ENCODE measurements at regions not wholly inside any gene's neighbourhood (a gene's known extent, or its start where the extent isn't known, plus 50 kb on each side); places are given as distances from the start of the nearest gene placed in this dataset.
"Not testable (repeated sequence)": the region's sequence is repeated elsewhere in the genome, so short reads cannot be mapped to it uniquely, and the experiment has no call there.

DNA sequence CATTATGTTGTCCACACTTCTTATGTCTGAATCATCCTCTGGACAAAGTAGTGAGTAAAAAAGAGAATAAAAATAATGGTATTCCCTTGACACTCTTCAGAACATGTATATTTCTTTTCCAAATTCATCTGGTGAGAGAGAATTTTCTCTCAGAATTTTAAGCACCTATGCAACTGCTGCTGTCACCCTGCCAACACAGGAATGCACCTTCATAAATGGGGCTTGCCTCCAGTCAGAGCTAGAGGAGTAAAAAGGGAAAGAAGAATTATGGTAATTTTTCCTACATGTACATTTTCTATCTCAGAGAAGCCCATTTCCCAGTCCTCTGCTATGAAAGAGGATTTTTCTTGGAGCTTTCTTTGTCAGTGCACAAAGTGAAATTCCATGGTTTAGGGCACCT lies 92.2 kb upstream of the ALCAM start:
- no peak for DNase-seq (ENCODE audit: low read depth in 2 of 2)

- DNase-seq (ENCODE audit: low read depth in 2 of 2): peak; percentile 23 to 24
Observed at GRCh38 chr3:105274958-105275357, 91.8 kb upstream of the ALCAM start.

- no peak for DNase-seq (ENCODE audit: low read depth in 2 of 2)
Observed at GRCh38 chr3:105277656-105278055, 89.1 kb upstream of the ALCAM start.

GRCh38 chr3:105278688-105279087 lies 88.0 kb upstream of the ALCAM start:
- no peak for DNase-seq (ENCODE audit: low read depth in 2 of 2)

DNA sequence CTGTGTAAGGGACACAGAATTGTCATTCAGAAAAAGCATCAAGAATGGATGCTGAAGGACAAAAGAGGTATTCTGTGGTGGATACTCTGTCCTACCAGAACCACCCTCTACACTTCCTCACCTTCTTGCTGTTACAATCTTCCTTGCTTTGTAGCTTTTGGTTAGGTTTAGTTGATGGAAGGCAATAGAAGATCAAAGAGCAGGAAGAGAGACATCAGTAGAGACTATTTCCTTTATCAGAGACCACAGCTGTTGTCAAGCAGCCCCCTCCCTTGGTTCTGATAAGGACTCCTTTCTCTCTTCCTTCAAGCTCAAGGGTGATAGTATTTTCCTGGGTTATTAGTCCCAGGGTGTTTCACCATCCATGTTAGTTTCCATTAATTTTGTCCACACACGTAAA lies 84.7 kb upstream of the ALCAM start:
- DNase-seq (ENCODE audit: low read depth in 2 of 2): no peak

- no peak for DNase-seq (ENCODE audit: low read depth in 2 of 2)
Observed at GRCh38 chr3:105284876-105285275, 81.8 kb upstream of the ALCAM start.

GRCh38 chr3:105285653-105286241 lies 81.0 kb upstream of the ALCAM start:
- DNase-seq (ENCODE audit: low read depth in 2 of 2): no peak

DNA sequence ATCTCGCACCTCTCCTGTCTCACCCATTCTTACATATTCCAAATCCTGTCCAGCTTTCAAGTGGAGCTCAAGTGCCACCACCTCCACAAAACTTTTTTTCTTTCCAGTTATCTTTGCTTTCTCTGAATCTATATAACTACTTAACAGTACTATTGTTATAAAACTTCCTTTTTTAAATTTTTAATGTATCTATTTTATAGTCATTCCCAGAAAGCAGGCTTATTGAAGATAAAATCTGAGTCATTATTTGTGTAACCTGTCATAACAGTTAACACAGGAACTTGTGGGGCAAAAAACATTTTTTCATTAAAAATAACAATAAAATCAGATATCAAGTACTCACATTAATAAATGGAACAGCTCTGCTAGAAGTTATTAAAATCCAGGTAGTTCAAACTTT lies 73.3 kb upstream of the ALCAM start:
- no peak for DNase-seq (ENCODE audit: low read depth in 2 of 2)

- DNase-seq (ENCODE audit: low read depth in 2 of 2): not testable (repeated sequence)
Observed at GRCh38 chr3:105296182-105296822, 70.4 kb upstream of the ALCAM start.

- DNase-seq (ENCODE audit: low read depth in 2 of 2): peak; percentile 15 to 28
Observed at GRCh38 chr3:105304487-105304886, 62.2 kb upstream of the ALCAM start.

DNA sequence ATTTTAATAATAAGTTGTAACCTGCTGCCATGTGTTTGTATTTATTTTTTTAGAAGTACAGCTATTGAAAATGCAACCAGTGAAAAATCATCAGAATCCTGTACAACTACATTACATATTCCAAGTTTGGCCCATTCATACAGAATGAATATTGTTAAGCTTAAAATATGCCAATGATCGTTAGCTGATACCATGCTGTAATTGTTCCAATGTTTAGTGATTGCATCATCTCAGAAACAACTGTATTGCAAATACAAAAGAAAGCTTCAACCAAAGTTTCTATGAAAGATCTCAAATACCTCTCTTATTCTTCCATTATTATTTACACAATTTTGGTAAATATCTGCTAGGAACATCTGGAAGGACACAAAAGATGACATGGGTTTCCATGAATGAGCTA lies 51.6 kb upstream of the ALCAM start:
- no peak for DNase-seq (ENCODE audit: low read depth in 2 of 2)

- DNase-seq (ENCODE audit: low read depth in 2 of 2): no peak
Observed at GRCh38 chr3:105315815-105316214, 50.9 kb upstream of the ALCAM start.

DNA sequence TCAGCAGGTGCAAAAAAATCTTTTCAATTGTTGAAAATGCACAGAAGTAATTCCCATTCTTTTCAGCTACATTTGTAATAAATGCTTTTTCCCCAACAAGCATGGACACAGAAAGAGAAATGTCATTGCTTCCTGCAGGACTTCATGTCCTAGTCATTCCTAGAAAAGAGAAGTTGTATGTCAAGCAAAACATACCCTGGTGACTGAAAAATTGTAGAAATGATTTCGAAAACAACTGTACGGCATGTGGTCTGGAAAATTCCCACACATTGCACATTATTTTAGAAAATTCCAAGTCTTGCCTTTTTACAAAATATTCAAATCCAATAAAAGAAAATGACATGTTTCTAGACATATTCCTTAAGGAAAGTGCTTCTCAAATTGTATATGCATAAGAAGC lies 50.4 kb upstream of the ALCAM start:
- DNase-seq (ENCODE audit: low read depth in 2 of 2): no peak
